GM13977 (cell line): ENCODE measurements at regions not wholly inside any gene's neighbourhood (a gene's known extent, or its start where the extent isn't known, plus 50 kb on each side); places are given as distances from the start of the nearest gene placed in this dataset.

Experiments used
- DNase-seq: peaks from one replicate; pipeline ENCODE4 v3.0.0; 2012; ENCODE audit warnings: low spot score
- in situ Hi-C: fragments of 300-500 bp; cut with MboI; formaldehyde crosslinking; loops from one replicate; pipeline ENCODE4 v1.12.0; 2022; ENCODE audit warnings: low sequenced_read_pairs, low pct_unique_long_range_greater_than_20kb, mixed read lengths, inconsistent platforms; ENCODE audit not compliant: unreplicated experiment
- TF ChIP-seq, protein P1 (sequence below): IDR thresholded peaks from 2 replicates; pipeline ENCODE4 v1.5.1; 2012; ENCODE audit warnings: mild to moderate bottlenecking, control low read depth; ENCODE audit not compliant: insufficient read depth; ENCODE audit errors: extremely low read depth, missing control alignments

DNA sequence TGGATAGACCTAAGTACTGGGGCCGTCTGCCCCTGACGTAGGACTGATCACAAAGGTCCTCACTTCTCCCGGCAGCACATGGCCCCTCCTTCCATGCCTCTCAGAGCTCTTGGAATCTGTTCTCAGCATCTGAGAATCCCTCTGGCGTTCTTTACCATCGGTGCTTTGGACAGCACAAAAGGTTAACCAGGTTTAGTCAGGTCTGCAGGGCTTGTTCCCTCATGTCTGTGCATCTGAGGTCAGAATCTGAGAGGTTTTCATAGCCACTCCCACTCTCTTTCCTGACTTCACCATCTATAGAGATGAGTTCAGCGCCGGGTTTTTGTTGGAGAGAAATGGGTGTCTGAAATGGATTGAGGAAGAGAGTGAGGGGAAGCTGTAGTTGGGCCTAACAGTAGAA, 130.0 kb upstream of the ARHGAP5 start:
- no peak for DNase-seq
- TF ChIP-seq, protein P1, sequence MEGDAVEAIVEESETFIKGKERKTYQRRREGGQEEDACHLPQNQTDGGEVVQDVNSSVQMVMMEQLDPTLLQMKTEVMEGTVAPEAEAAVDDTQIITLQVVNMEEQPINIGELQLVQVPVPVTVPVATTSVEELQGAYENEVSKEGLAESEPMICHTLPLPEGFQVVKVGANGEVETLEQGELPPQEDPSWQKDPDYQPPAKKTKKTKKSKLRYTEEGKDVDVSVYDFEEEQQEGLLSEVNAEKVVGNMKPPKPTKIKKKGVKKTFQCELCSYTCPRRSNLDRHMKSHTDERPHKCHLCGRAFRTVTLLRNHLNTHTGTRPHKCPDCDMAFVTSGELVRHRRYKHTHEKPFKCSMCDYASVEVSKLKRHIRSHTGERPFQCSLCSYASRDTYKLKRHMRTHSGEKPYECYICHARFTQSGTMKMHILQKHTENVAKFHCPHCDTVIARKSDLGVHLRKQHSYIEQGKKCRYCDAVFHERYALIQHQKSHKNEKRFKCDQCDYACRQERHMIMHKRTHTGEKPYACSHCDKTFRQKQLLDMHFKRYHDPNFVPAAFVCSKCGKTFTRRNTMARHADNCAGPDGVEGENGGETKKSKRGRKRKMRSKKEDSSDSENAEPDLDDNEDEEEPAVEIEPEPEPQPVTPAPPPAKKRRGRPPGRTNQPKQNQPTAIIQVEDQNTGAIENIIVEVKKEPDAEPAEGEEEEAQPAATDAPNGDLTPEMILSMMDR = no peak
- in situ Hi-C loops = loop anchor here (25.0 kb wide), 2 partner anchors 315 to 515 kb away; no protein-coding TSS in a partner anchor

DNA sequence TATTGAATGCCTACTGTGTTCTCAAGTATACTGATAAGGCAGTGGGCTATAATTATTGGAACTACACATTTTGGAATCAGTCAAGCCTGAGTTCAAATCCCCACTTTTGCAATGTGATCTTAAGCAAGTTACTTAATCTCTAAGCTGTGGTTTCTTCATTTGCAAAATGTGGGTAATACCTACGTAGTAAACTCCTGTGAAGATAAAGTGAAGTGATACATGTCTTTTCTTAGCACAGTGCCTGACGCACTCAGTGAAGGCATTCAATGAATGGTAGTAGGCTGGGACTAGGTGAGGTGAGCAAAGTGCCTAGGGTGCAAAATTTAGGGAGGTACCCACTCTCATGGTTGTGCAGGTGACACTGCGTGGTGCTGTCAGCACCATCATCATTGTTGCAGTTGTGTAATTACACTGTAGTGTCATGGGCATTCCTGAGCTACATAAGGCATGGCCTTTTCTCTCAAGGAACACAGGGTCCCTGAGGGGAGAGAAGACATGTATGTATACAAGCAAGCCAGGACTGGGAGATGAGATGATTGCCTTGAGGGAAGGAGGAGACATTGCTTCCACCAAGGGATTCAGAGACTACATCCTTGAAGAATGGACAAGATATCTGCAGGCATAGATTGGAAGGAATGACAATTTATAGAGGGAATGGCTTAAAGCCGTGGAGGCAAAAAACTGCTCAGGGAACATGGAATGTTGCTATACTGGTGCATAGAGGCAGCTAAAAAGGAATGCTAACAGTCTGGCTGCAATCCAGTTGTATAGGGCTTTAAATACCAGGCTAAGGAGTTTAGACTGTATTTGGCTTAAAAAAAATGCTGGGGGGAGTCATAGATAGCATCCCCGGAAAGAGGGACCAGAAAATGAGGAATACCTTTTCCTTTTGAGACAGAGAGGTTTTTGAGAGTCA, 129.2 kb upstream of the ARHGAP5 start:
- TF ChIP-seq, protein P1 = no peak
- in situ Hi-C loops = loop anchor here (25.0 kb wide), 2 partner anchors 314 to 514 kb away; no protein-coding TSS in a partner anchor
- DNase-seq = no peak

DNA sequence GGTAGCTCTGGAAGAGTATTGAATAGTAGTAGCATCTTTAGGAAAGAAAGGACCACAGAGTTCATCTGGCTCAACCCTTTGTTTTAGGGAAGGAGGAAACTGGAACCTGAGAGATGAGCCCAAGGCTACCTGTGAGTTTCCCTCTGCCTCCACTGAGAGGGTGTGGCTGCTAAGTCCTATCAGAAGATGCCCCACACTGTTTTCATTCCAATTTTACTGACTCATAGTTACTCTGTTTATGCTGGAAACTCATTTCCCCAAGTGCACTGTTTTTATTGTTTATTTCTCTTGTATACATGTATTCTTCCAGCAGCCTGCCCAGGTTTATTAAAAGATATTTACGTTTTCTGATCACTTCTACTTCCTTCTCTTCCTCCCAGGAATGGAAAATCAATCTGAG, 127.4 kb upstream of the ARHGAP5 start:
- no peak for DNase-seq
- TF ChIP-seq, protein P1 = no peak
- in situ Hi-C loops = loop anchor here (25.0 kb wide), 2 partner anchors 313 to 513 kb away; no protein-coding TSS in a partner anchor

DNA sequence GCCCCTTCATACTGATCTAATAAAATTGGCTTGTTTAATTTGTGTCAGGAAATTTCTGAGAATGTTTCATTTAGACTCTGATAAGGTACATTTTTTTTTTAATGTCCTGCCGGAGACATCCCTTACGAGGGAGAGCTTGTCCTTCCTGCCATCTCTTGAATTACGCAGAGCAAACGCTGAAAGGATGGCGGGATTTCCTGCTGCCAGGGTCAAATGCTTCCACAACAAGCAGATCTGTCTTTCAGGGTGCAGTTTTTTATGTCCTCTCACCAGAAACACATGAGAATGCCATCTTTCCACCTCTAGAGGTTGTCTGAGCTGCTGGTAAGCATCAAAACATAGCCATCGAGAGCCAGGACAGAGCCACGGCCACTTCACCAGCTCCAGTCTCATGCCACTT, 126.8 kb upstream of the ARHGAP5 start:
- in situ Hi-C loops = no loop called here
- DNase-seq = no peak
- TF ChIP-seq, protein P1 = no peak

DNA sequence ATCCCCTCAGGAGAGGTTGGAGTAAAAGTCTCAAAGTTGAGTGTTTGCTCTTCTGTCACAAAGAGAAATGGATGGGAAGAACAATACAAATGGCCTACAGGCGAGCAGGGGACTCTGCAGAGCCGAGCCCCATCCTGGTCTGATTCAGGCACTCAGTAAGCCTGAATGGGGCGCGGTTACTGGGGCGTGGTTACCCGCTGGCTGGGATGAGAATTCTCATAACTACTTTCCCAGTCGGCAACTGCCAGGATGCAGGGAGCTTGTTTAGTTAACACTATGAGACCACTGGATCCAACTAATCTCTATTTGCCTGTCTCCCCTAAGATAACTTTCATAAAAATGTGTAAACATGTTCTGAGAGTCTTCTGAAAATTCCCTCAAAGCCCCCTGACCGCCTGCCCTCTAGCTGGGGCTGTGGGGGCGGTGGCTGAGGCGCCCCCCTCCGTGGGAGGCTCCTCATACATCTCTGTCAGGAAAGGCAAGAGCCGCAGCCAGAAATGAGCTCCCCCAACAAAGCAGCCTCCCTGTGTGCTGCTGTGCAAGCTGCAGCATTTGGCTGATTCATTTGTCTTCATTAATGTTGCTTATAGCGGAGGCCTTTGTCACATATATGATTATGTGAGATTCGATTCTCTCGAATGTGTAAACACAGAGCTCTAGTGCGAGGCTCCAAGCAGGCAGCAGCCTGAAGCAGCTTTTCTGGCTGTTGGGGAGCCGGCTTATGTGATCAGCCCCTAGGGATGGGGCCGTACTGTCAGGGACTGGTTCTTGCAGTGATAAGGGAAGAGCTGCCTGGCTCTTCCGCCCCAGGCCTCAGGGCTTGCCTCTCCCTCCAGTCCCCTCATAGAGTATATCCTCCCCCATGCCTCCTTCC, 126.1 kb upstream of the ARHGAP5 start:
- TF ChIP-seq, protein P1 = no peak
- DNase-seq = no peak
- in situ Hi-C loops = no loop called here

DNA sequence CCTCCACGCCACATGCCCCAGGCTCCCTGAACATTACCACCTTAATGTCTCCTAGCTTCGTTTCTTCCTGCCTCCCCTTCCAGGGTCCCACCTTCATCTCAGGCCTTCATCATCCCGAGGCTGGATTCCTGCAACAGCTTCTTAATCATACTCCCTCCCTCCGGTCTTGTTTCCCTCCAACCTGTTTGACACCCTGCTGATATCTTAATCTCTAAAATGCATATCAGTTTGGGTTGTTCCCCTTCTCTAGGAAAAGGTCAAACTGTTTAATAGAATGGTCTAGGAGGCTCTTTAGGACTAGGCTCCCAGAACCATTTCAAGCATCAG, 125.5 kb upstream of the ARHGAP5 start:
- DNase-seq = no peak
- in situ Hi-C loops = no loop called here
- TF ChIP-seq, protein P1 = no peak
